Heart left ventricle (tissue), 16 donors: ENCODE measurements at regions not wholly inside any gene's neighbourhood (a gene's known extent, or its start where the extent isn't known, plus 50 kb on each side); places are given as distances from the start of the nearest gene placed in this dataset.
"Not testable (repeated sequence)": the region's sequence is repeated elsewhere in the genome, so short reads cannot be mapped to it uniquely, and the experiment has no call there.

Experiments
- ATAC-seq, 4 donors: fragments of 200-7000 bp; cut with Tn5 transposase; one replicate each; pipeline ENCODE4 v1.9.1; 2020 to 2022; ENCODE audit warnings: moderate library complexity in 4 of 4, mild to moderate bottlenecking in 3 of 4, moderate number of reproducible peaks in 1 of 4
- DNase-seq, 5 donors: peaks; one replicate each; pipeline ENCODE4 v3.0.0-alpha.2; 2020
- H3K27ac ChIP-seq, 12 donors: fragments of 200-600 bp; sonication (generic) in 4 of 12; one replicate each; pipeline versions ENCODE4 v1.5.0 to v1.8.0; 2016 to 2022; ENCODE audit warnings: mild to moderate bottlenecking in 2 of 12
- H3K27me3 ChIP-seq, 9 donors: fragments of 200-600 bp; sonication (generic) in 2 of 9; one replicate each; pipeline versions ENCODE4 v1.5.1 to v1.8.0; 2016 to 2022; ENCODE audit warnings: mild to moderate bottlenecking in 3 of 9
- H3K36me3 ChIP-seq, 9 donors: fragments of 200-600 bp; sonication (generic) in 2 of 9; one replicate each; pipeline versions ENCODE4 v1.5.0 to v1.8.0; 2018 to 2022; ENCODE audit warnings: mild to moderate bottlenecking in 2 of 9
- H3K4me1 ChIP-seq, 12 donors: fragments of 200-600 bp; sonication (generic) in 4 of 12; one replicate each; pipeline versions ENCODE4 v1.5.0 to v1.8.0; 2016 to 2022; ENCODE audit warnings: mild to moderate bottlenecking in 3 of 12
- H3K4me3 ChIP-seq, 12 donors: fragments of 200-600 bp; sonication (generic) in 4 of 12; one replicate each; pipeline versions ENCODE4 v1.5.0 to v1.8.0; 2017 to 2022; ENCODE audit warnings: mild to moderate bottlenecking in 9 of 12, moderate library complexity in 4 of 12
- H3K9me3 ChIP-seq, 12 donors: fragments of 200-600 bp; sonication (generic) in 4 of 12; one replicate each; pipeline versions ENCODE4 v1.5.0 to v1.8.0; 2016 to 2022; ENCODE audit warnings: mild to moderate bottlenecking in 1 of 12
- POLR2A ChIP-seq, 2 donors: fragments of 450-650 bp; IDR thresholded peaks; one replicate each; pipeline ENCODE4 v1.6.1; 2017; ENCODE audit warnings: antibody characterized with exemption in 2 of 2, mild to moderate bottlenecking in 2 of 2, moderate library complexity in 2 of 2
- WGBS, 4 donors: extraction: QIAGEN DNeasy Blood & Tissue Kit in 2 of 4; methylation state at CpG; one replicate each; pipeline versions ENCODE4 v1.1.5 to v1.1.7; 2013 to 2018; 5-methylcytosine and 5-hydroxymethylcytosine counted together
- intact Hi-C, 10 donors: fragments of 100-400 bp; cut with DNase I; formaldehyde crosslinking; loops; one replicate each; pipeline versions ENCODE4 v1.11.1 to v1.14.2; 2022
- TF ChIP-seq, protein P1 (sequence below), 12 donors: fragments of 200-600 bp; sonication (generic) in 4 of 12; IDR thresholded peaks; one replicate each; pipeline versions ENCODE4 v1.5.0 to v1.8.0; 2018 to 2022; ENCODE audit warnings: antibody characterized with exemption in 12 of 12, mild to moderate bottlenecking in 5 of 12
- donor health status: ischemic (EF 13 %, LVEDD 7.1; RV severe dilation, severe dysfunction).
- donor health status: healthy with polysubstance abuse.
- donor health status: DM: no; HTN: yes; CAD: no.
- donor health status: DM: no; HTN: no; CAD: no.
- donor health status: ischemic (EF 25% LVEDD 6.9; RV normal size, moderate dysfunction).
- donor health status: ischemic (EF 25% LVEDD 5.7; RV mildly dilated, moderate dysfunction).
- donor health status: healthy.
- donor health status: DM: yes; HTN: yes; CAD: no.
- donor health status: ischemic (EF 35%, LVEDD 5.7; RV mildly dilated, moderate dysfunction).
- donor health status: nonischemic (EF 11% LVEDD 7.7; RV severe dilation, severe dysfunction).
- donor health status: DM: yes; HTN: yes; CAD: no.
- donor health status: PGD.
- donor health status: ischemic (EF 29% LVEDD 5.4; RV normal size, mild dysfunction).
- donor health status: nonischemic (EF 23%, LVEDD 6.1; RV moderate dilation, normal function).

GRCh38 chr4:155047755-155048154 lies 160.7 kb upstream of the NPY2R start:
- Histone ChIP-seq H3K4me1 (no peaks in the 10 kb centered on the region), H3K9me3 (peaks cover 0 to 20% (median 5%) of the 10 kb centered on the region in 12 donors), H3K4me3 (no peak overlapping the region), H3K27ac (no peak overlapping the region), H3K27me3 (no peaks in the 10 kb centered on the region), H3K36me3 (no peaks in the 10 kb centered on the region)
- intact Hi-C loops = no loop called here
- no peak for DNase-seq
- ATAC-seq = no peak
- TF ChIP-seq POLR2A (IDR thresholded peaks at IDR 0.05) = no peak
- TF ChIP-seq, protein P1, sequence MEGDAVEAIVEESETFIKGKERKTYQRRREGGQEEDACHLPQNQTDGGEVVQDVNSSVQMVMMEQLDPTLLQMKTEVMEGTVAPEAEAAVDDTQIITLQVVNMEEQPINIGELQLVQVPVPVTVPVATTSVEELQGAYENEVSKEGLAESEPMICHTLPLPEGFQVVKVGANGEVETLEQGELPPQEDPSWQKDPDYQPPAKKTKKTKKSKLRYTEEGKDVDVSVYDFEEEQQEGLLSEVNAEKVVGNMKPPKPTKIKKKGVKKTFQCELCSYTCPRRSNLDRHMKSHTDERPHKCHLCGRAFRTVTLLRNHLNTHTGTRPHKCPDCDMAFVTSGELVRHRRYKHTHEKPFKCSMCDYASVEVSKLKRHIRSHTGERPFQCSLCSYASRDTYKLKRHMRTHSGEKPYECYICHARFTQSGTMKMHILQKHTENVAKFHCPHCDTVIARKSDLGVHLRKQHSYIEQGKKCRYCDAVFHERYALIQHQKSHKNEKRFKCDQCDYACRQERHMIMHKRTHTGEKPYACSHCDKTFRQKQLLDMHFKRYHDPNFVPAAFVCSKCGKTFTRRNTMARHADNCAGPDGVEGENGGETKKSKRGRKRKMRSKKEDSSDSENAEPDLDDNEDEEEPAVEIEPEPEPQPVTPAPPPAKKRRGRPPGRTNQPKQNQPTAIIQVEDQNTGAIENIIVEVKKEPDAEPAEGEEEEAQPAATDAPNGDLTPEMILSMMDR (IDR thresholded peaks at IDR 0.05) = no peak
- WGBS, 4 donors = 60 to 70% (median 68%) methylated on average over 2 of the region's 2 CpGs

DNA sequence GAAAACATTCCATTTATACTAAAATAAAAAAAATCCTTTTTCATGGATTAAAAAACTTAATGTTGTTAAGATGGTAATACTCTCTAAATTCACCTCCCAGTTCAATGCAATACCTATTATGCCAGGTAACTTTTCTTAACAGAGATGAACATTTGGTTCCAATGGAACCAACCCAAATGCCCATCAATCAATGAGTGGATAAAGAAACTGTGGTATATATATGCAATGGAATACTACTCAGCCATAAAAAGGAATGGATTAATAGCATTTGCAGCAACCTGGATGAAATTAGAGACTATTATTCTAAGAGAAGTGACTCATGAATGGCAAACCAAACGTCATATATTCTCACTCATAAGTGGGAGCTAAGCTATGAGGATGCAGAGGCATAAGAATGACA lies 154.4 kb upstream of the NPY2R start:
- H3K4me1 ChIP-seq, H3K9me3 ChIP-seq, H3K4me3 ChIP-seq, intact Hi-C loops, H3K27me3 ChIP-seq, H3K36me3 ChIP-seq, DNase-seq, ATAC-seq, H3K27ac ChIP-seq: not testable (repeated sequence)
- WGBS, 4 donors = 51 to 67% (median 56%) methylated on average over 1 of the region's 1 CpG

GRCh38 chr4:155060419-155060818 lies 148.0 kb upstream of the NPY2R start:
- TF ChIP-seq, protein P1 (IDR thresholded peaks at IDR 0.05) = no peak
- TF ChIP-seq POLR2A (IDR thresholded peaks at IDR 0.05) = no peak
- H3K36me3 ChIP-seq = no peaks in the 10 kb centered on the region
- 72 to 86% (median 75%) methylated on average over 2 of the region's 2 CpGs for WGBS, 4 donors
- H3K4me3 ChIP-seq = no peak overlapping the region
- H3K9me3 ChIP-seq = no peaks in the 10 kb centered on the region
- H3K27me3 ChIP-seq = no peaks in the 10 kb centered on the region
- peak in 1 of 4 donors; percentile 42 for ATAC-seq
- intact Hi-C loops = no loop called here
- no peak for DNase-seq
- peak overlapping the region in 3 of 12 donors; percentile 13 to 32 (median 31) for H3K27ac ChIP-seq
- H3K4me1 ChIP-seq = no peaks in the 10 kb centered on the region

DNA sequence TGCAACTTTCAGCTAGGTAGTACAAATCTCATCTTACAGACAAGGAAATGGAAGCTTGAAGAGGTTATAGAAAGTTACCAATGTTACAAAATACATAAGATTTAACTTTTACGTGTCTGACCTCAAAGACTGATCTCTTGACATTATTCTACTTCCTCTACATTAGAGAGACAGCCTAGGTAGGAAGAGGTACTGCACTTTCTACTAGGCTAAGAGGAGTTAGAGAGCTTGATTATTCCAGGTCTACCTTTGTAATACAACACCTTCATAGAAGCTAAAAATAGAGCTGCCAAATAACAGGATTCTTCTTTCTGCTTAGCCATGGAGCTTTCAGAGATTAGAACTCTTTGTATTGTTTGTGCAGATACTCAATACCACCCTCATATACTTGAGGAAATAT lies 147.6 kb upstream of the NPY2R start:
- no peak for ATAC-seq

GRCh38 chr4:155062948-155063347 lies 145.5 kb upstream of the NPY2R start:
- no peak overlapping the region for H3K4me3 ChIP-seq
- no peaks in the 10 kb centered on the region for H3K36me3 ChIP-seq
- no peak for TF ChIP-seq POLR2A (IDR thresholded peaks at IDR 0.05)
- TF ChIP-seq, protein P1 (IDR thresholded peaks at IDR 0.05) = no peak
- ATAC-seq (no peak), DNase-seq (no peak)
- H3K4me1 ChIP-seq = no peaks in the 10 kb centered on the region
- H3K27me3 ChIP-seq = no peaks in the 10 kb centered on the region
- no peaks in the 10 kb centered on the region for H3K9me3 ChIP-seq
- H3K27ac ChIP-seq = no peak overlapping the region
- intact Hi-C loops = no loop called here

More for the DNA sequence above, 147.6 kb upstream of the NPY2R start:
- 75 to 89% (median 82%) methylated on average over 1 of the region's 1 CpG for WGBS, 4 donors
- no peaks in the 10 kb centered on the region for H3K4me1 ChIP-seq
- H3K9me3 ChIP-seq = no peaks in the 10 kb centered on the region
- intact Hi-C loops = no loop called here
- no peaks in the 10 kb centered on the region for H3K27me3 ChIP-seq
- DNase-seq = no peak
- H3K4me3 ChIP-seq = no peak overlapping the region
- TF ChIP-seq, protein P1 (IDR thresholded peaks at IDR 0.05) = no peak
- no peak for TF ChIP-seq POLR2A (IDR thresholded peaks at IDR 0.05)
- no peak overlapping the region for H3K27ac ChIP-seq
- H3K36me3 ChIP-seq = no peaks in the 10 kb centered on the region

DNA sequence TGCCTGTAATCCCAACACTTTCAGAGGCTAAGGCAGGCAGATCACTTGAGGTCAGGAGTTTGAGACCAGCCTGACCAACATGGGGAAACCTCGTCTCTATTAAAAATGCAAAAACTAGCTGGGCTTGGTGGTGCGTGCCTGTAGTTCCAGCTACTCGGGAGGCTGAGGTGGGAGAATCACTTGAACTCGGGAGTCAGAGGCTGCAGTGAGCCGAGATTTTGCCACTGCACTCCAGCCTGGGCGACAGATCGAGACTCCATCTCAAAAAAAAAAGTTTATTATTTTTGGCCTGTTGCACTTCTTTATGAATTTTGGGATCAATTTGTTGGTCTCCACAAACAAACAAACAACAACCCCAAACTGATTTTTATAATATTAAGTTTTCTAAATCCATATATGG lies 143.5 kb upstream of the NPY2R start:
- intact Hi-C loops = not testable (repeated sequence)
- WGBS, 4 donors = 80 to 88% (median 84%) methylated on average over 7 of the region's 7 CpGs

More for the DNA sequence above, 143.5 kb upstream of the NPY2R start:
- H3K4me3 ChIP-seq, H3K27me3 ChIP-seq, DNase-seq, H3K4me1 ChIP-seq, ATAC-seq, H3K27ac ChIP-seq, H3K9me3 ChIP-seq, H3K36me3 ChIP-seq: not testable (repeated sequence)
